PC-3 (cell line): ENCODE measurements at regions not wholly inside any gene's neighbourhood (a gene's known extent, or its start where the extent isn't known, plus 50 kb on each side); places are given as distances from the start of the nearest gene placed in this dataset.

Experiments
- EZH2phosphoT487 ChIP-seq: fragments of 300-600 bp; sonication (generic); IDR thresholded peaks from 2 replicates; pipeline ENCODE4 v1.6.1; 2018; ENCODE audit warnings: mild to moderate bottlenecking, antibody characterized with exemption, low read length, borderline replicate concordance
- TF ChIP-seq, protein P1 (sequence below): fragments of 300-600 bp; sonication (generic); conservative IDR thresholded peaks from 2 replicates; pipeline ENCODE4 v1.5.1; 2017; ENCODE audit warnings: antibody characterized with exemption, low read depth, mild to moderate bottlenecking, low read length

GRCh38 chr10:34895977-34896376 is 80.9 kb upstream of the PARD3 start:
- TF ChIP-seq, protein P1, sequence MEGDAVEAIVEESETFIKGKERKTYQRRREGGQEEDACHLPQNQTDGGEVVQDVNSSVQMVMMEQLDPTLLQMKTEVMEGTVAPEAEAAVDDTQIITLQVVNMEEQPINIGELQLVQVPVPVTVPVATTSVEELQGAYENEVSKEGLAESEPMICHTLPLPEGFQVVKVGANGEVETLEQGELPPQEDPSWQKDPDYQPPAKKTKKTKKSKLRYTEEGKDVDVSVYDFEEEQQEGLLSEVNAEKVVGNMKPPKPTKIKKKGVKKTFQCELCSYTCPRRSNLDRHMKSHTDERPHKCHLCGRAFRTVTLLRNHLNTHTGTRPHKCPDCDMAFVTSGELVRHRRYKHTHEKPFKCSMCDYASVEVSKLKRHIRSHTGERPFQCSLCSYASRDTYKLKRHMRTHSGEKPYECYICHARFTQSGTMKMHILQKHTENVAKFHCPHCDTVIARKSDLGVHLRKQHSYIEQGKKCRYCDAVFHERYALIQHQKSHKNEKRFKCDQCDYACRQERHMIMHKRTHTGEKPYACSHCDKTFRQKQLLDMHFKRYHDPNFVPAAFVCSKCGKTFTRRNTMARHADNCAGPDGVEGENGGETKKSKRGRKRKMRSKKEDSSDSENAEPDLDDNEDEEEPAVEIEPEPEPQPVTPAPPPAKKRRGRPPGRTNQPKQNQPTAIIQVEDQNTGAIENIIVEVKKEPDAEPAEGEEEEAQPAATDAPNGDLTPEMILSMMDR = no peak
- no peak for TF ChIP-seq EZH2phosphoT487
